SK-N-MC (cell line): ENCODE measurements at regions not wholly inside any gene's neighbourhood (a gene's known extent, or its start where the extent isn't known, plus 50 kb on each side); places are given as distances from the start of the nearest gene placed in this dataset.

Source experiments
- EZH2 ChIP-seq: fragments of 200-600 bp; sonication (generic); IDR thresholded peaks from one replicate; pipeline ENCODE4 v1.6.1; 2017; ENCODE audit warnings: antibody characterized with exemption
- POLR2AphosphoS5 ChIP-seq: IDR thresholded peaks from 2 replicates; pipeline ENCODE4 v1.6.1; 2012; ENCODE audit warnings: mild to moderate bottlenecking, low read depth, low read length, borderline replicate concordance

GRCh38 chr3:72280876-72281275 is 495.9 kb upstream of the PROK2 start:
- TF ChIP-seq EZH2 (no peak), POLR2AphosphoS5 (no peak)
